ENCODE measurements at regions not wholly inside any gene's neighbourhood (a gene's known extent, or its start where the extent isn't known, plus 50 kb on each side); places are given as distances from the start of the nearest gene placed in this dataset.

DNA sequence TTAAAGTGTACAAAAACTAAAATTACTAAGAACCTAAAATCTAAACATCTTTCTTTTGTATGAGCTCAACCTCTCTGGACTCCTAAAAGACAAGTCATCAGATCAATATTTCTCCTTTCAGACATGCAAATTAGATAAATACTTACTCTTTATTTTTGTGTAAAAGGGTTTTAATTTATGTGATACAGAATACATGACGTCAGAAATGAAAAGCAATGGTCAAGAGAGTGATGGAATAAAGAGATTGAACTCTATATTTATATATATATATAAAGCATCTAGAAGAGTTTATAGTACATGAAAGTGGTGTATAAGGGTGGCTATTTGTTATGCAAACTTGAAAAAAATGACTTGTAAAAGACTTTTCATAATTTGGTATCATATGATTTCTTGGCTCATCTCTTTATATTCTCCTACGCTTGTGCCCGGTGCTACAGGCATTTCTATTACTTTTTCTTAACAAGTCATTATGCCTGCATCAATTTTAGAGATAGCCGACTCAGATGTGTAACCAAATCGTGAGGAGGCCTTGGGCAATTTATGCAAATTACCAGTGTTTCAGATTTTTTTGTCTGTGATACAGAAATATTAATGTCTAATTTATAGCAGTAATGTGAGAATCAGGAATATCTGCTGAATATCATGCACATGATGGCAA, 186.0 kb upstream of the OLFM3 start:
- no peak for DNase-seq (ENCODE audit: low read depth, low spot score)
- H3K4me2 ChIP-seq (ENCODE audit: control insufficient read depth, extremely low read depth, insufficient read depth, low read depth, low read length) = no peak overlapping the region
- no peak for FAIRE-seq
- no peaks in the 10 kb centered on the region for H3K27me3 ChIP-seq (ENCODE audit: control insufficient read depth, extremely low read depth, insufficient read depth, low read length)
- H2AFZ ChIP-seq (ENCODE audit: control insufficient read depth, low read length) = no peak overlapping the region
- H3K79me2 ChIP-seq (ENCODE audit: control insufficient read depth, insufficient read depth, low read length) = no peaks in the 10 kb centered on the region
- no peak overlapping the region for H3K9ac ChIP-seq (ENCODE audit: control insufficient read depth, extremely low read depth, insufficient read depth, low read length)
- no peaks in the 10 kb centered on the region for H3K9me1 ChIP-seq (ENCODE audit: control insufficient read depth, extremely low read depth, insufficient read depth, low read length)
- H3K4me1 ChIP-seq (ENCODE audit: control insufficient read depth, extremely low read depth, insufficient read depth, low read length) = no peaks in the 10 kb centered on the region
- H3K4me3 ChIP-seq (ENCODE audit: control insufficient read depth in 2 of 3, extremely low read depth in 1 of 3, insufficient read depth in 2 of 3, low read depth in 1 of 3, low read length in 3 of 3) = no peak overlapping the region
- H4K20me1 ChIP-seq (ENCODE audit: control insufficient read depth, extremely low read depth, insufficient read depth, low read length) = no peaks in the 10 kb centered on the region
- dilution Hi-C loops (cut with MboI; ENCODE audit: extremely low pct_ligation_motif_present, low sequenced_read_pairs) = no loop called here
- no peaks in the 10 kb centered on the region for H3K9me3 ChIP-seq (ENCODE audit: control insufficient read depth, low read depth, low read length)
- TF ChIP-seq EZH2 (IDR thresholded peaks at IDR 0.05; ENCODE audit: low read length) = no peak
- H3K36me3 ChIP-seq (ENCODE audit: control insufficient read depth in 2 of 2, extremely low read depth in 1 of 2, insufficient read depth in 2 of 2, low read length in 2 of 2) = no peaks in the 10 kb centered on the region
- H3K27ac ChIP-seq (ENCODE audit: control insufficient read depth, insufficient read depth, low read length) = no peak overlapping the region

DNA sequence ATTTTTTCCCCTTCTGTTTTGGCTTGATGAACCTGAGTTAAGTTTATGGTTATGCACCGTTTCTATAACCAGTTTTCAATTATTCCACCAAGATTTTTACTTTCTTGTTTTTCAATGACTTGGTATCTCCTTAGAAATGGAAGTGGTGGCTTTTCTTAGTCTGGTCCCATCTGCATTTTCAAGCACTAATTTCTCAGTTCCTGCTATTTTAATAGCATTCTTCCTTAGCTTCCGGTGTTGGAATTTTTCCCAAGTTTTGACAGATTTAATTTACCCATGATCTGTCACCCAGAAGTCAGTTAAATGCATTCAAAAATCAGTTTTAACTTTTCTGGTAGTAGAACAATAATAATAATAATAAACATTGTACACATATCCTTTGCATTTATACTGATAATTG, 184.6 kb upstream of the OLFM3 start:
- TF ChIP-seq, protein P1, sequence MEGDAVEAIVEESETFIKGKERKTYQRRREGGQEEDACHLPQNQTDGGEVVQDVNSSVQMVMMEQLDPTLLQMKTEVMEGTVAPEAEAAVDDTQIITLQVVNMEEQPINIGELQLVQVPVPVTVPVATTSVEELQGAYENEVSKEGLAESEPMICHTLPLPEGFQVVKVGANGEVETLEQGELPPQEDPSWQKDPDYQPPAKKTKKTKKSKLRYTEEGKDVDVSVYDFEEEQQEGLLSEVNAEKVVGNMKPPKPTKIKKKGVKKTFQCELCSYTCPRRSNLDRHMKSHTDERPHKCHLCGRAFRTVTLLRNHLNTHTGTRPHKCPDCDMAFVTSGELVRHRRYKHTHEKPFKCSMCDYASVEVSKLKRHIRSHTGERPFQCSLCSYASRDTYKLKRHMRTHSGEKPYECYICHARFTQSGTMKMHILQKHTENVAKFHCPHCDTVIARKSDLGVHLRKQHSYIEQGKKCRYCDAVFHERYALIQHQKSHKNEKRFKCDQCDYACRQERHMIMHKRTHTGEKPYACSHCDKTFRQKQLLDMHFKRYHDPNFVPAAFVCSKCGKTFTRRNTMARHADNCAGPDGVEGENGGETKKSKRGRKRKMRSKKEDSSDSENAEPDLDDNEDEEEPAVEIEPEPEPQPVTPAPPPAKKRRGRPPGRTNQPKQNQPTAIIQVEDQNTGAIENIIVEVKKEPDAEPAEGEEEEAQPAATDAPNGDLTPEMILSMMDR (optimal IDR thresholded peaks at IDR 0.05 in 1 of 3, IDR thresholded peaks at IDR 0.05 in 1 of 3, conservative IDR thresholded peaks at IDR 0.05 in 1 of 3; ENCODE audit: extremely low read depth in 1 of 3, insufficient read depth in 2 of 3, low read length in 3 of 3) = no peak
- no peak for TF ChIP-seq EZH2 (IDR thresholded peaks at IDR 0.05; ENCODE audit: low read length)
- no peak for DNase-seq (ENCODE audit: low read depth, low spot score)
- Histone ChIP-seq H3K9me1 (ENCODE audit: control insufficient read depth, extremely low read depth, insufficient read depth, low read length) (no peaks in the 10 kb centered on the region), H3K27me3 (ENCODE audit: control insufficient read depth, extremely low read depth, insufficient read depth, low read length) (no peaks in the 10 kb centered on the region), H3K9me3 (ENCODE audit: control insufficient read depth, low read depth, low read length) (no peaks in the 10 kb centered on the region), H4K20me1 (ENCODE audit: control insufficient read depth, extremely low read depth, insufficient read depth, low read length) (no peaks in the 10 kb centered on the region), H3K9ac (ENCODE audit: control insufficient read depth, extremely low read depth, insufficient read depth, low read length) (no peak overlapping the region), H3K4me3 (ENCODE audit: control insufficient read depth in 2 of 3, extremely low read depth in 1 of 3, insufficient read depth in 2 of 3, low read depth in 1 of 3, low read length in 3 of 3) (no peak overlapping the region), H3K27ac (ENCODE audit: control insufficient read depth, insufficient read depth, low read length) (no peak overlapping the region), H3K4me2 (ENCODE audit: control insufficient read depth, extremely low read depth, insufficient read depth, low read depth, low read length) (no peak overlapping the region), H3K36me3 (ENCODE audit: control insufficient read depth in 2 of 2, extremely low read depth in 1 of 2, insufficient read depth in 2 of 2, low read length in 2 of 2) (no peaks in the 10 kb centered on the region), H3K4me1 (ENCODE audit: control insufficient read depth, extremely low read depth, insufficient read depth, low read length) (no peaks in the 10 kb centered on the region), H2AFZ (ENCODE audit: control insufficient read depth, low read length) (no peak overlapping the region), H3K79me2 (ENCODE audit: control insufficient read depth, insufficient read depth, low read length) (no peaks in the 10 kb centered on the region)
- FAIRE-seq = no peak
- dilution Hi-C loops (cut with MboI; ENCODE audit: extremely low pct_ligation_motif_present, low sequenced_read_pairs) = no loop called here

DNA sequence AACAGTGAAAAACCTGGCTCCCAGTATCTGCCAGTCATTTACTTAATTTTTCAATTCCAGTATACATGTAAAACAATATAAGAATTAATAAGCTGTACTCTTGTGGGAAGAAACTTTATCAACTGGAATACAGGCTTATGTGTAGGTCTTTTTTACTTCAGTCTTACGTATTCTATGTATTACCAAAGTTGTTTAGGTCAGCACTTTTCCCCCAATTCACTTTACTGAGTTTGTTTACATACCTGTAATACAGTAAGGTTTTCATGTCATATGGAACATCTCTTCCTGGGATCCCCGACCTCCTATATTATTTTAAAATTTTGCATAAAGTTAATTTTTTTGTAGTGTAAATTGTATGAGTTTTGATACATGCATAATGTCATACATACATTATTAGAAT, 181.8 kb upstream of the OLFM3 start:
- no peaks in the 10 kb centered on the region for H3K36me3 ChIP-seq (ENCODE audit: control insufficient read depth in 2 of 2, extremely low read depth in 1 of 2, insufficient read depth in 2 of 2, low read length in 2 of 2)
- dilution Hi-C loops (cut with MboI; ENCODE audit: extremely low pct_ligation_motif_present, low sequenced_read_pairs) = no loop called here
- no peak for FAIRE-seq

More for the DNA sequence above, 181.8 kb upstream of the OLFM3 start:
- H2AFZ ChIP-seq (ENCODE audit: control insufficient read depth, low read length) = no peak overlapping the region
- no peak for TF ChIP-seq EZH2 (IDR thresholded peaks at IDR 0.05; ENCODE audit: low read length)
- TF ChIP-seq, protein P1 (optimal IDR thresholded peaks at IDR 0.05 in 1 of 3, IDR thresholded peaks at IDR 0.05 in 1 of 3, conservative IDR thresholded peaks at IDR 0.05 in 1 of 3; ENCODE audit: extremely low read depth in 1 of 3, insufficient read depth in 2 of 3, low read length in 3 of 3) = no peak
- H3K27ac ChIP-seq (ENCODE audit: control insufficient read depth, insufficient read depth, low read length) = no peak overlapping the region
- H3K4me2 ChIP-seq (ENCODE audit: control insufficient read depth, extremely low read depth, insufficient read depth, low read depth, low read length) = no peak overlapping the region
- no peaks in the 10 kb centered on the region for H3K27me3 ChIP-seq (ENCODE audit: control insufficient read depth, extremely low read depth, insufficient read depth, low read length)
- no peak overlapping the region for H3K9ac ChIP-seq (ENCODE audit: control insufficient read depth, extremely low read depth, insufficient read depth, low read length)
- no peaks in the 10 kb centered on the region for H3K9me3 ChIP-seq (ENCODE audit: control insufficient read depth, low read depth, low read length)
- no peaks in the 10 kb centered on the region for H4K20me1 ChIP-seq (ENCODE audit: control insufficient read depth, extremely low read depth, insufficient read depth, low read length)
- H3K9me1 ChIP-seq (ENCODE audit: control insufficient read depth, extremely low read depth, insufficient read depth, low read length) = no peaks in the 10 kb centered on the region
- no peaks in the 10 kb centered on the region for H3K79me2 ChIP-seq (ENCODE audit: control insufficient read depth, insufficient read depth, low read length)
- no peaks in the 10 kb centered on the region for H3K4me1 ChIP-seq (ENCODE audit: control insufficient read depth, extremely low read depth, insufficient read depth, low read length)
- no peak overlapping the region for H3K4me3 ChIP-seq (ENCODE audit: control insufficient read depth in 2 of 3, extremely low read depth in 1 of 3, insufficient read depth in 2 of 3, low read depth in 1 of 3, low read length in 3 of 3)
- DNase-seq (ENCODE audit: low read depth, low spot score) = no peak

Data from keratinocyte (primary cell).